Heart right ventricle (tissue), 16 donors: ENCODE measurements at regions not wholly inside any gene's neighbourhood (a gene's known extent, or its start where the extent isn't known, plus 50 kb on each side); places are given as distances from the start of the nearest gene placed in this dataset.

Experiments
- ATAC-seq, 8 donors: fragments of 200-7000 bp; cut with Tn5 transposase; one replicate each; pipeline ENCODE4 v1.9.1; 2020; ENCODE audit warnings: mild to moderate bottlenecking in 8 of 8, moderate library complexity in 8 of 8, moderate number of reproducible peaks in 1 of 8
- DNase-seq, 2 donors: peaks; one replicate each; pipeline ENCODE4 v3.0.0-alpha.2; 2020
- H3K27ac ChIP-seq, 10 donors: fragments of 200-600 bp; sonication (generic) in 2 of 10; one replicate each; pipeline versions ENCODE4 v1.5.0 to v1.8.0; 2020 to 2022; ENCODE audit warnings: mild to moderate bottlenecking in 3 of 10
- H3K27me3 ChIP-seq, 7 donors: fragments of 200-600 bp; one replicate each; pipeline ENCODE4 v1.8.0; 2021 to 2022; ENCODE audit warnings: mild to moderate bottlenecking in 2 of 7
- H3K36me3 ChIP-seq, 9 donors: fragments of 200-600 bp; sonication (generic) in 1 of 9; one replicate each; pipeline versions ENCODE4 v1.5.0 to v1.8.0; 2020 to 2022; ENCODE audit warnings: mild to moderate bottlenecking in 2 of 9
- H3K4me1 ChIP-seq, 9 donors: fragments of 200-600 bp; sonication (generic) in 1 of 9; one replicate each; pipeline versions ENCODE4 v1.5.0 to v1.8.0; 2020 to 2022; ENCODE audit warnings: mild to moderate bottlenecking in 4 of 9
- H3K4me3 ChIP-seq, 10 donors: fragments of 200-600 bp; sonication (generic) in 2 of 10; one replicate each; pipeline versions ENCODE4 v1.5.0 to v1.8.0; 2020 to 2022; ENCODE audit warnings: mild to moderate bottlenecking in 7 of 10, moderate library complexity in 2 of 10
- H3K9me3 ChIP-seq, 11 donors: fragments of 200-600 bp in 10 of 11; sonication (generic) in 2 of 11; one replicate each; pipeline versions ENCODE4 v1.5.0 to v1.8.0; 2013 to 2022; ENCODE audit warnings: mild to moderate bottlenecking in 2 of 11, control low read depth in 1 of 11, moderate library complexity in 1 of 11
- WGBS, 2 donors: extraction: QIAGEN DNeasy Blood & Tissue Kit; methylation state at CpG; one replicate each; pipeline ENCODE4 v1.1.7; 2013; ENCODE audit warnings: inconsistent platforms in 1 of 2; 5-methylcytosine and 5-hydroxymethylcytosine counted together
- intact Hi-C, 10 donors: fragments of 100-400 bp; cut with DNase I; formaldehyde crosslinking; loops; one replicate each; pipeline versions ENCODE4 v1.11.1 to v1.14.2; 2022
- TF ChIP-seq, protein P1 (sequence below), 9 donors: fragments of 200-600 bp; sonication (generic) in 2 of 9; IDR thresholded peaks; one replicate each; pipeline versions ENCODE4 v1.5.0 to v1.8.0; 2021 to 2022; ENCODE audit warnings: antibody characterized with exemption in 9 of 9, mild to moderate bottlenecking in 5 of 9, moderate library complexity in 1 of 9
- donor health status: Arrhythmogenic right ventricular cardiomyopathy.
- donor health status: ischemic (EF 13 %, LVEDD 7.1; RV severe dilation, severe dysfunction).
- donor health status: healthy with polysubstance abuse.
- donor health status: DM: no; HTN: yes; CAD: no.
- donor health status: DM: no; HTN: no; CAD: no.
- donor health status: ischemic (EF 25% LVEDD 6.9; RV normal size, moderate dysfunction).
- donor health status: ischemic (EF 25% LVEDD 5.7; RV mildly dilated, moderate dysfunction).
- donor health status: healthy.
- donor health status: DM: yes; HTN: yes; CAD: no.
- donor health status: Ischemic cardiomyopathy.
- donor health status: ischemic (EF 35%, LVEDD 5.7; RV mildly dilated, moderate dysfunction).
- donor health status: nonischemic (EF 11% LVEDD 7.7; RV severe dilation, severe dysfunction).
- donor health status: DM: yes; HTN: yes; CAD: no.
- donor health status: PGD.
- donor health status: ischemic (EF 29% LVEDD 5.4; RV normal size, mild dysfunction).
- donor health status: nonischemic (EF 23%, LVEDD 6.1; RV moderate dilation, normal function).

DNA sequence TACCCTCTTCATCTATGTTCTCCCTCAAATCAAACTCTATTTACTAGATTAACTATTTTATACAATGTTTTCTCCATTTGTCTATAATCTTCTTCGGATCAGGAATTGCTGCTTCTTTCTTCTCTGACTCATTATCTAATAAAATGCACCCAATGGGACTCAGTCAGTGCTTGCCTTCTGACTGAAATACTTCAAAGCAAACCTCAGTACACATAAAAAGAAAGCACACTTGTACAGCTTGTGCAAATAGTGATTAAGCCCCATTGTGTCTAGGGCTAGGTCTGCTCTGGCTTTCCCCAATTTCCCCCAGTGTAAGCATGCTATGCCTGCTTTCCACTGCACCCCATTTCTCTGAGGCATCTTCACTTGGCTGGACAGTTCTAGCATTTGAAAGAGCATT is 118.6 kb upstream of the C11orf87 start:
- Histone ChIP-seq H3K4me3 (no peak overlapping the region), H3K36me3 (no peaks in the 10 kb centered on the region), H3K27me3 (no peaks in the 10 kb centered on the region), H3K27ac (no peak overlapping the region), H3K9me3 (no peaks in the 10 kb centered on the region), H3K4me1 (peaks cover 0 to 12% (median 4%) of the 10 kb centered on the region in 9 donors)
- WGBS, 2 donors, result 79 to 82% methylated on average over 1 of the region's 1 CpG
- ATAC-seq, result no peak
- no peak for DNase-seq
- intact Hi-C loops, result no loop called here
- TF ChIP-seq, protein P1, sequence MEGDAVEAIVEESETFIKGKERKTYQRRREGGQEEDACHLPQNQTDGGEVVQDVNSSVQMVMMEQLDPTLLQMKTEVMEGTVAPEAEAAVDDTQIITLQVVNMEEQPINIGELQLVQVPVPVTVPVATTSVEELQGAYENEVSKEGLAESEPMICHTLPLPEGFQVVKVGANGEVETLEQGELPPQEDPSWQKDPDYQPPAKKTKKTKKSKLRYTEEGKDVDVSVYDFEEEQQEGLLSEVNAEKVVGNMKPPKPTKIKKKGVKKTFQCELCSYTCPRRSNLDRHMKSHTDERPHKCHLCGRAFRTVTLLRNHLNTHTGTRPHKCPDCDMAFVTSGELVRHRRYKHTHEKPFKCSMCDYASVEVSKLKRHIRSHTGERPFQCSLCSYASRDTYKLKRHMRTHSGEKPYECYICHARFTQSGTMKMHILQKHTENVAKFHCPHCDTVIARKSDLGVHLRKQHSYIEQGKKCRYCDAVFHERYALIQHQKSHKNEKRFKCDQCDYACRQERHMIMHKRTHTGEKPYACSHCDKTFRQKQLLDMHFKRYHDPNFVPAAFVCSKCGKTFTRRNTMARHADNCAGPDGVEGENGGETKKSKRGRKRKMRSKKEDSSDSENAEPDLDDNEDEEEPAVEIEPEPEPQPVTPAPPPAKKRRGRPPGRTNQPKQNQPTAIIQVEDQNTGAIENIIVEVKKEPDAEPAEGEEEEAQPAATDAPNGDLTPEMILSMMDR (IDR thresholded peaks at IDR 0.05), result no peak

DNA sequence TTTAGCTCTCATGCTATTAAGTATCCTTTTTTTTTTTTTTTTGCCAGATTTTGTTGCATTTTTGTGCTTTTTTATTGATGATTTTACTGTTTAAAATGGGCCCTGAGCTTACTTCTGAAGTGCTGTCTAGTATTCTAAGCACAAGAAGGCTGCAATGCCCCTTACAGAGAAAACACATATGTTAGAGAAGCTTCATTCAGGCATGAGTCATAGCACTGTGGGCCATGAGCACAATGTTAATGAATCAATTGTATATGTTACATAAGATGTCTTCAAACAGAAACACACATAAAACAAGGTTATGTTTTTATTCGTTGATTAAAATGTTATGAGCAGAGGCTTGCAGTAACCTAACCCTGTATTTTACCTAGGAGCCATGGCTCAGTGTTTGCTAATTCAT is 117.8 kb upstream of the C11orf87 start:
- no peak overlapping the region for H3K4me3 ChIP-seq
- no peaks in the 10 kb centered on the region for H3K27me3 ChIP-seq
- H3K36me3 ChIP-seq, result no peaks in the 10 kb centered on the region
- no peak for ATAC-seq
- H3K4me1 ChIP-seq, result peaks cover 0 to 12% (median 4%) of the 10 kb centered on the region in 9 donors
- H3K27ac ChIP-seq, result no peak overlapping the region
- 85 to 90% methylated on average over 1 of the region's 1 CpG for WGBS, 2 donors
- H3K9me3 ChIP-seq, result no peaks in the 10 kb centered on the region
- intact Hi-C loops, result no loop called here
- no peak for DNase-seq
- TF ChIP-seq, protein P1 (IDR thresholded peaks at IDR 0.05), result no peak

DNA sequence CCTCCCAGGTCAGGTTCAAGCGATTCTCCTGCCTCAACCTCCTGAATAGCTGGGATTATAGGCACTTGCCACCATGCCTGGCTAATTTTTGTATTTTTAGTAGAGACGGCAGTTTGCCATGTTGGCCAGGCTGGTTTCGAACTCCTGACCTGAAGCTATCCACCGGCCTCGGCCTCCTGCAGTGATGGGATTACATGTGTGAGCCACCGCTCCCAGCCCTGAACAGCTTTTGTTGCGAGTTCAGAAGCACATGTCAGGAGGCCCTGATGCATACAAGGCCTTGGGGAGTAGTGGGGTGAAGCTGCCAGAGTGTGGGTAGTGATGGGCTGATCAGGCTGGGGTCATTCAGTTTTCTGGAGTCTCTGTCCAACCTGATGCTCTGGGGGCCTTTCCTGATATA is 117.0 kb upstream of the C11orf87 start:
- Histone ChIP-seq H3K9me3 (no peaks in the 10 kb centered on the region), H3K27me3 (no peaks in the 10 kb centered on the region), H3K36me3 (no peaks in the 10 kb centered on the region), H3K4me1 (peaks cover 0 to 12% (median 4%) of the 10 kb centered on the region in 9 donors), H3K27ac (no peak overlapping the region), H3K4me3 (no peak overlapping the region)
- TF ChIP-seq, protein P1 (IDR thresholded peaks at IDR 0.05), result no peak
- 89 to 95% methylated on average over 7 of the region's 7 CpGs for WGBS, 2 donors
- intact Hi-C loops, result no loop called here
- no peak for DNase-seq
- no peak for ATAC-seq

DNA sequence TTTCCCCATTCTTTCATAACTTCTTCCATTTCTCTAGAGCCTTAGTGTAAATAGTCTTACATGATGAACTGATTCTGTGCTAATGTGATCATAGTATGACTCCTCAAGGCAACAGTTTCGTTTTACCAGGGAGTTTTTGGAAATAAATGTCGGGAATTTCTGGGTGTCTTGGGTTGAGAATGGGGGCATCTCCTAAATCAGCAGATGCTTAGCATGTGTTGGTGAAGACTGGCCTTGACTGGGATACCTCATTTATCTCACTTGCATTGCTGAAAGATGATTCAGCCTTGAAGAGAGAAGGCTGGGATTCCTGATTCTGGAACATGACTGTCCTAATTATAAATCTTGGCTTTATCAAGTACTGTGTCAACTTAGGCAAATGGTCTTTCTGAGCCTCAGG is 115.7 kb upstream of the C11orf87 start:
- intact Hi-C loops, result no loop called here
- TF ChIP-seq, protein P1 (IDR thresholded peaks at IDR 0.05), result no peak
- DNase-seq, result no peak

More for the DNA sequence above, 115.7 kb upstream of the C11orf87 start:
- Histone ChIP-seq H3K36me3 (no peaks in the 10 kb centered on the region), H3K4me1 (peaks cover 0 to 3% (median 0%) of the 10 kb centered on the region in 9 donors), H3K4me3 (no peak overlapping the region), H3K27me3 (no peaks in the 10 kb centered on the region), H3K27ac (no peak overlapping the region), H3K9me3 (no peaks in the 10 kb centered on the region)
- WGBS, 2 donors, result 59 to 69% methylated on average over 2 of the region's 2 CpGs
- ATAC-seq, result no peak
